B cell (primary cell): ENCODE measurements at regions not wholly inside any gene's neighbourhood (a gene's known extent, or its start where the extent isn't known, plus 50 kb on each side); places are given as distances from the start of the nearest gene placed in this dataset.

ENCODE experiments used
- ATAC-seq: fragments of 200-7000 bp; cut with Tn5 transposase; one replicate; pipeline ENCODE4 v1.10.0; 2021; ENCODE audit warnings: low read depth, mild to moderate bottlenecking, moderate number of reproducible peaks, moderate library complexity
- CTCF ChIA-PET: fragments of 350-600 bp; sonication (Branson Sonifier 250); formaldehyde crosslinking; loops from one replicate; lab custom pipeline; 2021; ENCODE audit warnings: antibody characterized with exemption, inconsistent platforms; lab: Charles Lee
- POLR2A ChIA-PET: fragments of 350-600 bp; sonication (Branson Sonifier 250); formaldehyde crosslinking; loops from one replicate; lab custom pipeline; 2021; ENCODE audit warnings: antibody characterized with exemption; lab: Charles Lee
- DNase-seq: peaks from one replicate; pipeline ENCODE4 v3.0.0; 2013
- H2AFZ ChIP-seq: 2 replicates; pipeline ENCODE4 v1.6.1; 2012; ENCODE audit warnings: mild to moderate bottlenecking, low read depth, low read length; ENCODE audit not compliant: insufficient read depth, poor library complexity, severe bottlenecking
- H3K27ac ChIP-seq, 2 donors: 1 replicate in 1 of 2; 2 replicates in 1 of 2; pipeline ENCODE4 v1.5.1; 2012 to 2013; ENCODE audit warnings: low read length in 2 of 2, mild to moderate bottlenecking in 2 of 2, moderate library complexity in 1 of 2
- H3K27me3 ChIP-seq, 4 experiments: fragments of 200-600 bp in 1 of 4; sonication (generic) in 1 of 4; replicated peaks in 1 of 4; 1 replicate in 2 of 4; 2 replicates in 2 of 4; pipeline versions ENCODE4 v1.6.1 to v1.7.0; 2013 to 2016; ENCODE audit warnings: low read length in 3 of 4, mild to moderate bottlenecking in 2 of 4, mixed read lengths in 1 of 4, moderate library complexity in 1 of 4; ENCODE audit not compliant: insufficient read depth in 4 of 4, control insufficient read depth in 3 of 4; ENCODE audit errors: control extremely low read depth in 1 of 4
- H3K36me3 ChIP-seq, 2 experiments: replicated peaks in 1 of 2; 1 replicate in 1 of 2; 2 replicates in 1 of 2; pipeline versions ENCODE4 v1.6.1 to v1.7.1; 2013; ENCODE audit warnings: low read length in 1 of 2; ENCODE audit not compliant: insufficient read depth in 2 of 2, control insufficient read depth in 1 of 2; ENCODE audit errors: control extremely low read depth in 1 of 2, extremely low read depth in 1 of 2
- H3K4me1 ChIP-seq, 2 donors: fragments of 200-600 bp in 1 of 2; sonication (generic) in 1 of 2; 1 replicate in 1 of 2; 2 replicates in 1 of 2; pipeline versions ENCODE4 v1.5.1 to v1.6.1; 2013 to 2017; ENCODE audit warnings: low read length in 2 of 2; ENCODE audit not compliant: control insufficient read depth in 2 of 2, insufficient read depth in 2 of 2
- H3K4me2 ChIP-seq: replicated peaks from 2 replicates; pipeline ENCODE3; 2012; ENCODE audit warnings: mild to moderate bottlenecking, low read depth, low read length; ENCODE audit not compliant: poor library complexity, severe bottlenecking
- H3K4me3 ChIP-seq, 5 experiments: fragments of 200-600 bp in 1 of 5; sonication (generic) in 1 of 5; 1 replicate in 3 of 5; 2 replicates in 2 of 5; pipeline versions ENCODE4 v1.5.1 to v1.7.0; 2011 to 2016; ENCODE audit warnings: low read length in 4 of 5, mild to moderate bottlenecking in 4 of 5, low read depth in 2 of 5, control low read depth in 1 of 5, moderate library complexity in 1 of 5; ENCODE audit not compliant: insufficient read depth in 1 of 5; ENCODE audit errors: control extremely low read depth in 1 of 5, extremely low read depth in 1 of 5
- H3K79me2 ChIP-seq: fragments of 200-600 bp; sonication (generic); one replicate; pipeline ENCODE4 v1.6.0; 2016; ENCODE audit warnings: low read length; ENCODE audit not compliant: control insufficient read depth, insufficient read depth
- H3K9ac ChIP-seq: fragments of 200-600 bp; sonication (generic); 2 replicates; pipeline ENCODE4 v1.6.1; 2017; ENCODE audit warnings: mild to moderate bottlenecking, low read length, moderate library complexity
- H3K9me3 ChIP-seq, 3 donors: one replicate each; pipeline versions ENCODE4 v1.6.1 to v1.7.1; 2013; ENCODE audit warnings: low read length in 2 of 3; ENCODE audit not compliant: control insufficient read depth in 2 of 3, insufficient read depth in 1 of 3; ENCODE audit errors: control extremely low read depth in 1 of 3
- H4K20me1 ChIP-seq: 2 replicates; pipeline ENCODE4 v1.6.0; 2012; ENCODE audit warnings: mild to moderate bottlenecking, low read length; ENCODE audit not compliant: insufficient read depth, control insufficient read depth, poor library complexity, severe bottlenecking
- H3K27ac Mint-ChIP-seq: one replicate; pipeline ENCODE4 v1.8.0; 2021; ENCODE audit warnings: mixed read lengths
- H3K27me3 Mint-ChIP-seq: one replicate; pipeline ENCODE4 v1.8.0; 2021; ENCODE audit warnings: mixed read lengths
- H3K4me1 Mint-ChIP-seq: one replicate; pipeline ENCODE4 v1.8.0; 2021; ENCODE audit warnings: mixed read lengths
- H3K4me3 Mint-ChIP-seq: one replicate; pipeline ENCODE4 v1.8.0; 2021; ENCODE audit warnings: mixed read lengths
- H3K9me3 Mint-ChIP-seq: one replicate; pipeline ENCODE4 v1.8.0; 2022; ENCODE audit warnings: mixed read lengths; ENCODE audit not compliant: insufficient read depth
- EZH2 ChIP-seq: IDR thresholded peaks from 2 replicates; pipeline ENCODE4 v1.6.1; 2012; ENCODE audit warnings: borderline replicate concordance, low read depth, mild to moderate bottlenecking, moderate library complexity, low read length; ENCODE audit not compliant: insufficient read depth, poor library complexity, severe bottlenecking
- whole genome bisulfite sequencing: methylation state at CpG from one replicate; pipeline ENCODE4 v1.1.5; 2013; ENCODE audit warnings: missing lambda C conversion rate; ENCODE audit not compliant: insufficient coverage; 5-methylcytosine and 5-hydroxymethylcytosine counted together
- intact Hi-C: fragments of 100-400 bp; cut with micrococcal nuclease; formaldehyde crosslinking; loops from one replicate; pipeline ENCODE4 v1.10.0; 2022
- TF ChIP-seq, protein P1 (sequence below): fragments of 200-600 bp; IDR thresholded peaks from one replicate; pipeline ENCODE4 v1.8.0; 2022; ENCODE audit warnings: antibody characterized with exemption, mild to moderate bottlenecking

DNA sequence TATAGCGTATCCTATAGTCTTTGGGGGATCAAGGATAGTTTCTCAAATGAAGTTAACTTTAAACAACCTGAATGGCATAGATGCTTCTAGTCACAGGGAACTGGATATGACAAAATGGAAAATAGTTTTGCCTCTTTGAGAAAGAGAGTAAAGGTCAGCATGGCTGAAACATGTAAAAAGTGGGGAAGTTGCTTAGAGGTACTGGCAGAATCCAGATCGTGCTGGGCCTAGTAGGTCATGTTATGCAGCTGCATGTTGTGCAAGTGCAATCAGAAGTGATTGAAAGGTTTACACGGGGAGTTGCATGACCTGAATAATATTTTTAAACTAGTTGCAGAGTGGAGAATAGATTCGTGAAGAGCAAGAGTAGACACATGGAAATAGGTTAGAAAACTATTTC lies 201.1 kb upstream of the HDAC9 start:
- TF ChIP-seq, protein P1, sequence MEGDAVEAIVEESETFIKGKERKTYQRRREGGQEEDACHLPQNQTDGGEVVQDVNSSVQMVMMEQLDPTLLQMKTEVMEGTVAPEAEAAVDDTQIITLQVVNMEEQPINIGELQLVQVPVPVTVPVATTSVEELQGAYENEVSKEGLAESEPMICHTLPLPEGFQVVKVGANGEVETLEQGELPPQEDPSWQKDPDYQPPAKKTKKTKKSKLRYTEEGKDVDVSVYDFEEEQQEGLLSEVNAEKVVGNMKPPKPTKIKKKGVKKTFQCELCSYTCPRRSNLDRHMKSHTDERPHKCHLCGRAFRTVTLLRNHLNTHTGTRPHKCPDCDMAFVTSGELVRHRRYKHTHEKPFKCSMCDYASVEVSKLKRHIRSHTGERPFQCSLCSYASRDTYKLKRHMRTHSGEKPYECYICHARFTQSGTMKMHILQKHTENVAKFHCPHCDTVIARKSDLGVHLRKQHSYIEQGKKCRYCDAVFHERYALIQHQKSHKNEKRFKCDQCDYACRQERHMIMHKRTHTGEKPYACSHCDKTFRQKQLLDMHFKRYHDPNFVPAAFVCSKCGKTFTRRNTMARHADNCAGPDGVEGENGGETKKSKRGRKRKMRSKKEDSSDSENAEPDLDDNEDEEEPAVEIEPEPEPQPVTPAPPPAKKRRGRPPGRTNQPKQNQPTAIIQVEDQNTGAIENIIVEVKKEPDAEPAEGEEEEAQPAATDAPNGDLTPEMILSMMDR = no peak
- no peak for TF ChIP-seq EZH2
- no peak for DNase-seq
- peak overlapping the region; percentile 7 for H3K9ac ChIP-seq
- no peaks in the 10 kb centered on the region for H3K36me3 ChIP-seq
- peak overlapping the region; percentile 59 for H3K27ac Mint-ChIP-seq
- CTCF ChIA-PET = interaction anchor here (1.0 to 1.4 kb wide), 2 partner anchors 21 to 50 kb away, joined by 3 to 4 read pairs; no protein-coding TSS in a partner anchor
- H3K4me1 Mint-ChIP-seq = peaks cover 76% of the 10 kb centered on the region
- no peaks in the 10 kb centered on the region for H3K27me3 Mint-ChIP-seq
- peaks cover 50 to 59% of the 10 kb centered on the region in 2 donors for H3K4me1 ChIP-seq
- H3K4me3 ChIP-seq = peak overlapping the region in 1 of 5 experiments; percentile 36
- H3K9me3 ChIP-seq = no peaks in the 10 kb centered on the region
- intact Hi-C loops = loop anchor here (5.0 to 10.0 kb wide), 3 partner anchors 43 to 350 kb away; partner anchors contain the start of gene SNX13
- ATAC-seq = peak; percentile 62
- peak overlapping the region; percentile 39 to 73 for H3K27ac ChIP-seq
- H3K27me3 ChIP-seq = no peaks in the 10 kb centered on the region
- H3K79me2 ChIP-seq = peaks cover 90% of the 10 kb centered on the region
- H3K4me2 ChIP-seq = peak overlapping the region; percentile 72
- POLR2A ChIA-PET = interaction anchor here (0.6 kb wide), 1 partner anchor 96 kb away, joined by 3 read pairs; no protein-coding TSS in a partner anchor
- no peaks in the 10 kb centered on the region for H3K9me3 Mint-ChIP-seq
- H2AFZ ChIP-seq = peak overlapping the region; percentile 32
- no peaks in the 10 kb centered on the region for H4K20me1 ChIP-seq
- WGBS = 46% methylated on average over 2 of the region's 4 CpGs
- H3K4me3 Mint-ChIP-seq = peak overlapping the region; percentile 65

DNA sequence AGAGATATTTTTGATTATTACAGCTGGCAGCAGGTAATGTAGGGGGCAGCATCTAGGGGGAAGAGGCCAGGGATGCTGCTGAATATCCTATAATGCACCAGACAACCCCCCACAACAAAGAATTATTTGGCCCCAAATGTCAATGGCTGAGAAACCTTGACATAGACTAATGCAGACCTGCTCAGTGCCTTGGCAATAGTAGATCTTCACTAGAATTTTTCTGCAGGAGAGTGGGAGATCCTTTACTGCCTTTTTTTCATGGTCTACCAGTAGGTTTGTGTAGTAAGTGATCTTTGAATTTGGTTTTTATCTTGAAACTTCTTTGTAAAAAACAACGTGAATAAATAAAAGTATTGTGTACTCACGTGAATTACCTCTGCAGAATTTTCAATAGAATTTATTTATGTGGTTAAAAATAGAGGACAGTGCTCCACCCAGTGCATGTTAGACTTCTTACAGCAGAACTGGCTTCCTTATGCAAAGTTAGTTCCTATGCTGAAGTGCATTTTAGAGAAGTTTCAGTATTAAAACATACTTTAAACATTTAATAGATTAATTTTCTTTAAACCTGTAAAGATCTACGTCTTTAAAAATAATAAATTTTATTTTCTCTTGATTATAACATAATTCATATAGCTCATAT lies 199.6 kb upstream of the HDAC9 start:
- WGBS = no CpG with 5 or more reads among the region's 3 CpGs
- DNase-seq (peak; percentile 45), ATAC-seq (peak; percentile 61)
- Histone ChIP-seq H3K9me3 (no peaks in the 10 kb centered on the region), H3K4me3 (peak overlapping the region in 3 of 5 experiments; percentile 5 to 36 (median 21)), H3K79me2 (peaks cover 99% of the 10 kb centered on the region), H3K27me3 (no peaks in the 10 kb centered on the region), H3K4me2 (peak overlapping the region; percentile 72), H3K4me1 (peaks cover 42 to 54% of the 10 kb centered on the region in 2 donors), H3K27ac (peak overlapping the region; percentile 30 to 73), H4K20me1 (no peaks in the 10 kb centered on the region), H2AFZ (peak overlapping the region; percentile 29), H3K9ac (peak overlapping the region; percentile 35), H3K36me3 (no peaks in the 10 kb centered on the region)
- Mint-ChIP-seq H3K4me3 (peak overlapping the region; percentile 74), H3K9me3 (no peaks in the 10 kb centered on the region), H3K27me3 (no peaks in the 10 kb centered on the region), H3K4me1 (peaks cover 69% of the 10 kb centered on the region), H3K27ac (peak overlapping the region; percentile 66)
- CTCF ChIA-PET = interaction anchor here (0.7 to 1.3 kb wide), 3 partner anchors 10 to 526 kb away, joined by 3 read pairs; no protein-coding TSS in a partner anchor
- TF ChIP-seq, protein P1 = peak; percentile 16
- no peak for TF ChIP-seq EZH2
- POLR2A ChIA-PET = no interaction called here
- intact Hi-C loops = loop anchor here (10.0 kb wide), 2 partner anchors 231 to 351 kb away; partner anchors contain the start of gene SNX13
